ENCODE measurements at regions not wholly inside any gene's neighbourhood (a gene's known extent, or its start where the extent isn't known, plus 50 kb on each side); places are given as distances from the start of the nearest gene placed in this dataset.

GRCh38 chr14:65879248-65880009 is 466.9 kb downstream of the FUT8 start:
- TF ChIP-seq CTCF (IDR thresholded peaks at IDR 0.05; ENCODE audit: borderline replicate concordance, extremely low read depth, low read length, poor library complexity, severe bottlenecking) (no peak), EZH2 (IDR thresholded peaks at IDR 0.05; ENCODE audit: borderline replicate concordance, low read depth, low read length, severe bottlenecking) (no peak)
